HG02642 (cell line): ENCODE measurements at regions not wholly inside any gene's neighbourhood (a gene's known extent, or its start where the extent isn't known, plus 50 kb on each side); places are given as distances from the start of the nearest gene placed in this dataset.
"Not testable (repeated sequence)": the region's sequence is repeated elsewhere in the genome, so short reads cannot be mapped to it uniquely, and the experiment has no call there.

Experiments used
- ATAC-seq: cut with Tn5 transposase; IDR thresholded peaks from one replicate; pipeline ENCODE4 v1.9.1; 2021; ENCODE audit warnings: mild to moderate bottlenecking; ENCODE audit not compliant: unreplicated experiment, poor library complexity

GRCh38 chr16:75919664-75920063 is 193.4 kb upstream of the CPHXL start:
- ATAC-seq, result no peak

- no peak for ATAC-seq
Measured at GRCh38 chr16:75921281-75921680, 195.0 kb upstream of the CPHXL start.

GRCh38 chr16:75922250-75922649 is 196.0 kb upstream of the CPHXL start:
- ATAC-seq, result no peak

GRCh38 chr16:75924397-75924796 is 198.1 kb upstream of the CPHXL start:
- no peak for ATAC-seq

- no peak for ATAC-seq
Measured at GRCh38 chr16:75927810-75928209, 201.5 kb upstream of the CPHXL start.

GRCh38 chr16:75928295-75928694 is 202.0 kb upstream of the CPHXL start:
- ATAC-seq, result no peak

GRCh38 chr16:75929046-75929445 is 202.8 kb upstream of the CPHXL start:
- ATAC-seq, result no peak

- ATAC-seq, result no peak
Measured at GRCh38 chr16:75931043-75931442, 204.8 kb upstream of the CPHXL start.

GRCh38 chr16:75931970-75932369 is 205.7 kb upstream of the CPHXL start:
- no peak for ATAC-seq

- no peak for ATAC-seq
Measured at GRCh38 chr16:75938818-75939217, 212.5 kb upstream of the CPHXL start.

- ATAC-seq, result no peak
Measured at GRCh38 chr16:75942351-75942750, 216.1 kb upstream of the CPHXL start.

GRCh38 chr16:75942936-75943335 is 216.6 kb upstream of the CPHXL start:
- no peak for ATAC-seq

GRCh38 chr16:75943705-75944514 is 217.6 kb upstream of the CPHXL start:
- ATAC-seq, result no peak

- ATAC-seq, result no peak
Measured at GRCh38 chr16:75945916-75946457, 219.7 kb upstream of the CPHXL start.

GRCh38 chr16:75947626-75948239 is 221.4 kb upstream of the CPHXL start:
- ATAC-seq, result no peak

- ATAC-seq, result no peak
Measured at GRCh38 chr16:75948441-75948840, 222.2 kb upstream of the CPHXL start.

- ATAC-seq, result no peak
Measured at GRCh38 chr16:75948886-75949285, 222.6 kb upstream of the CPHXL start.

- no peak for ATAC-seq
Measured at GRCh38 chr16:75952124-75952523, 225.8 kb upstream of the CPHXL start.

- ATAC-seq, result no peak
Measured at GRCh38 chr16:75957870-75958269, 231.6 kb upstream of the CPHXL start.

- ATAC-seq, result no peak
Measured at GRCh38 chr16:75965504-75966374, 239.4 kb upstream of the CPHXL start.

- not testable (repeated sequence) for ATAC-seq
Measured at GRCh38 chr16:75969120-75969519, 242.8 kb upstream of the CPHXL start.
